OCI-LY7 (cell line): ENCODE measurements at regions not wholly inside any gene's neighbourhood (a gene's known extent, or its start where the extent isn't known, plus 50 kb on each side); places are given as distances from the start of the nearest gene placed in this dataset.

Experiments
- EZH2phosphoT487 ChIP-seq: fragments of 200-600 bp; sonication (generic); IDR thresholded peaks from 2 replicates; pipeline ENCODE4 v1.6.1; 2018; ENCODE audit warnings: low read depth, borderline replicate concordance, mild to moderate bottlenecking, mixed run types, antibody characterized with exemption, low read length, moderate library complexity, mixed read lengths
- TF ChIP-seq, protein P1 (sequence below): fragments of 200-600 bp; sonication (generic); conservative IDR thresholded peaks from 2 replicates; pipeline ENCODE4 v1.5.1; 2014; ENCODE audit warnings: mild to moderate bottlenecking, antibody characterized with exemption, low read length, moderate library complexity, mixed read lengths

DNA sequence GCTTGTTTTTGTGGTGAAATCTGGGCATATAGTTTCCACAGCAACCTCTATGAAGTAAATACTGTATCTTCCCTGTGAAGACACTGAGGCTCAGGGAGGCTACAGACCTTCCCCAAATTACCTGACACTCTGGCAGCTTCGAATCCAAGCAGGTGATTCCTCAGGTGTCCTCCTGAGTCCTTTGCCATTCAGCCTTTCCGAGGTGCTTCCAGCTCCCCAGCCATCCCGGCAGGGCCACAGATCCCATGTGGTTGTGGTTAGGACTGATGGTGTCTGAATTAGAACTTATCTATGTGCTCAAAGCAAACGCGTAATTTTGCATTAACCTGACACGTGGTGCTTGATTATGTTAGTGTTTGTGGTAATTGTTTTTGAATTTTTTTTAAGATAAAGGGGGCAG lies 785.6 kb downstream of the BRD1 start:
- TF ChIP-seq, protein P1, sequence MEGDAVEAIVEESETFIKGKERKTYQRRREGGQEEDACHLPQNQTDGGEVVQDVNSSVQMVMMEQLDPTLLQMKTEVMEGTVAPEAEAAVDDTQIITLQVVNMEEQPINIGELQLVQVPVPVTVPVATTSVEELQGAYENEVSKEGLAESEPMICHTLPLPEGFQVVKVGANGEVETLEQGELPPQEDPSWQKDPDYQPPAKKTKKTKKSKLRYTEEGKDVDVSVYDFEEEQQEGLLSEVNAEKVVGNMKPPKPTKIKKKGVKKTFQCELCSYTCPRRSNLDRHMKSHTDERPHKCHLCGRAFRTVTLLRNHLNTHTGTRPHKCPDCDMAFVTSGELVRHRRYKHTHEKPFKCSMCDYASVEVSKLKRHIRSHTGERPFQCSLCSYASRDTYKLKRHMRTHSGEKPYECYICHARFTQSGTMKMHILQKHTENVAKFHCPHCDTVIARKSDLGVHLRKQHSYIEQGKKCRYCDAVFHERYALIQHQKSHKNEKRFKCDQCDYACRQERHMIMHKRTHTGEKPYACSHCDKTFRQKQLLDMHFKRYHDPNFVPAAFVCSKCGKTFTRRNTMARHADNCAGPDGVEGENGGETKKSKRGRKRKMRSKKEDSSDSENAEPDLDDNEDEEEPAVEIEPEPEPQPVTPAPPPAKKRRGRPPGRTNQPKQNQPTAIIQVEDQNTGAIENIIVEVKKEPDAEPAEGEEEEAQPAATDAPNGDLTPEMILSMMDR: no peak
- no peak for TF ChIP-seq EZH2phosphoT487
